ENCODE measurements at regions not wholly inside any gene's neighbourhood (a gene's known extent, or its start where the extent isn't known, plus 50 kb on each side); places are given as distances from the start of the nearest gene placed in this dataset.

GRCh38 chr20:7505835-7506221 is 434.4 kb downstream of the HAO1 start:
- no TSS peak for BruUV-seq (replicated peaks)
- H3K4me2 ChIP-seq (ENCODE audit: low read depth, low read length) = no peak overlapping the region
- no peak overlapping the region for H3K9ac ChIP-seq (ENCODE audit: low read depth, low read length)
- intact Hi-C loops (cut with micrococcal nuclease) = no loop called here
- no peaks in the 10 kb centered on the region for H3K36me3 ChIP-seq (ENCODE audit: control insufficient read depth, insufficient read depth, low read length)
- H2AFZ ChIP-seq (replicated peaks; ENCODE audit: low read length, poor library complexity) = no peak overlapping the region
- ChIA-PET CTCF (no interaction called here), POLR2A (ENCODE audit: unreplicated experiment) (no interaction called here)
- H3K18ac ChIP-seq (ENCODE audit: low read depth, low read length) = no peak overlapping the region
- dilution Hi-C loops (cut with HindIII; ENCODE audit: low sequenced_read_pairs, unreplicated experiment) = no loop called here
- H3K9me3 ChIP-seq (ENCODE audit: control insufficient read depth, insufficient read depth, low read length) = no peaks in the 10 kb centered on the region
- no peak overlapping the region for H4K5ac ChIP-seq (ENCODE audit: low read depth, low read length)
- no peak overlapping the region for H2AK9ac ChIP-seq (replicated peaks; ENCODE audit: low read depth, low read length, poor library complexity)
- no peak overlapping the region for H2BK120ac ChIP-seq (ENCODE audit: low read depth, low read length)
- no peak overlapping the region for H3K4ac ChIP-seq (ENCODE audit: low read depth, low read length)
- H4K8ac ChIP-seq (ENCODE audit: low read depth in 2 of 2, low read length in 2 of 2) = no peak overlapping the region
- no peaks in the 10 kb centered on the region for H3K9me1 ChIP-seq (ENCODE audit: insufficient read depth, low read length)
- TF ChIP-seq BHLHE40 (IDR thresholded peaks at IDR 0.05; ENCODE audit: low read depth, low read length) (no peak), MAFK (IDR thresholded peaks at IDR 0.05; ENCODE audit: low read depth, low read length) (no peak), MAZ (IDR thresholded peaks at IDR 0.05; ENCODE audit: borderline replicate concordance, low read depth, low read length) (no peak), RAD21 (IDR thresholded peaks at IDR 0.05; ENCODE audit: low read length) (no peak), USF2 (IDR thresholded peaks at IDR 0.05; ENCODE audit: low read depth, low read length) (no peak), FOS (IDR thresholded peaks at IDR 0.05; ENCODE audit: low read depth, low read length) (no peak)
- WGBS, 2 experiments (ENCODE audit: extremely low coverage in 2 of 2, insufficient read length in 1 of 2) = no CpG with 5 or more reads among the region's 4 CpGs
- no peak for DNase-seq
- in situ Hi-C loops (cut with MboI; ENCODE audit: low sequenced_read_pairs) = no loop called here
- no peak overlapping the region for H2BK20ac ChIP-seq (ENCODE audit: low read depth, low read length)
- H3K4me3 ChIP-seq (ENCODE audit: insufficient read depth, low read depth, low read length) = no peak overlapping the region
- no peak overlapping the region for H3K14ac ChIP-seq (replicated peaks; ENCODE audit: low read depth, low read length)
- H3K56ac ChIP-seq (ENCODE audit: extremely low read depth, insufficient read depth, low read length) = no peak overlapping the region
- H4K91ac ChIP-seq (ENCODE audit: insufficient read depth, low read depth, low read length) = no peak overlapping the region
- no peaks in the 10 kb centered on the region for H3K79me1 ChIP-seq (ENCODE audit: low read depth in 1 of 2, low read length in 2 of 2)
- H4K20me1 ChIP-seq (ENCODE audit: insufficient read depth, low read length) = no peaks in the 10 kb centered on the region
- H2BK5ac ChIP-seq (ENCODE audit: low read depth, low read length, poor library complexity, severe bottlenecking) = no peak overlapping the region
- no peaks in the 10 kb centered on the region for H3K4me1 ChIP-seq (ENCODE audit: control insufficient read depth, insufficient read depth, low read length)
- H3K27me3 ChIP-seq (ENCODE audit: control insufficient read depth, insufficient read depth, low read length) = no peaks in the 10 kb centered on the region
- ATAC-seq (ENCODE audit: low read depth) = no peak
- no peak overlapping the region for H3K27ac ChIP-seq (ENCODE audit: insufficient read depth, low read length)
- no peak overlapping the region for H2AK5ac ChIP-seq (ENCODE audit: low read depth, low read length)
- no peak overlapping the region for H2BK15ac ChIP-seq (ENCODE audit: low read depth, low read length)
- H3K23ac ChIP-seq (ENCODE audit: low read depth, low read length) = no peak overlapping the region
